ENCODE measurements at regions not wholly inside any gene's neighbourhood (a gene's known extent, or its start where the extent isn't known, plus 50 kb on each side); places are given as distances from the start of the nearest gene placed in this dataset.

GRCh38 chr5:21424907-21425306, 1428.2 kb downstream of the CDH12 start:
- Histone ChIP-seq H3K4me1 (ENCODE audit: control insufficient read depth, insufficient read depth, low read length) (no peaks in the 10 kb centered on the region), H4K20me1 (ENCODE audit: control insufficient read depth, insufficient read depth) (no peaks in the 10 kb centered on the region), H2AFZ (ENCODE audit: control insufficient read depth, low read depth, low read length) (no peak overlapping the region), H3K4me2 (ENCODE audit: control insufficient read depth, insufficient read depth) (no peak overlapping the region), H3K36me3 (ENCODE audit: control insufficient read depth in 2 of 2, insufficient read depth in 2 of 2, low read length in 1 of 2) (no peaks in the 10 kb centered on the region), H3K79me2 (ENCODE audit: control insufficient read depth, insufficient read depth, low read length) (no peaks in the 10 kb centered on the region), H3K27ac (ENCODE audit: control insufficient read depth, insufficient read depth) (no peak overlapping the region), H3K9ac (ENCODE audit: control insufficient read depth, insufficient read depth, low read length) (no peak overlapping the region), H3K9me3 (replicated peaks; ENCODE audit: control insufficient read depth, insufficient read depth, low read length) (no peaks in the 10 kb centered on the region), H3K27me3 (replicated peaks in 1 of 2; ENCODE audit: control insufficient read depth in 2 of 2, insufficient read depth in 2 of 2, low read length in 1 of 2) (no peaks in the 10 kb centered on the region), H3K4me3 (no peak overlapping the region)
- ATAC-seq (no peak), DNase-seq (ENCODE audit: low read depth, low spot score) (no peak), FAIRE-seq (no peak)
- in situ Hi-C loops (cut with MboI), result no loop called here
- SMC1A ChIA-PET (ENCODE audit: uncharacterized antibody, unreplicated experiment), result interaction anchor here (0.8 to 1.4 kb wide), 3 partner anchors 9 to 368 kb away, joined by 3 read pairs; no protein-coding TSS in a partner anchor
- POLR2A ChIA-PET, result no interaction called here
- intact Hi-C loops (cut with micrococcal nuclease; ENCODE audit: unreplicated experiment), result no loop called here
- RAD21 ChIA-PET (ENCODE audit: unreplicated experiment), result no interaction called here
- TF ChIP-seq MYB (IDR thresholded peaks at IDR 0.05; ENCODE audit: borderline replicate concordance, low read depth, low read length) (no peak), HDGF (IDR thresholded peaks at IDR 0.05) (no peak), PML (IDR thresholded peaks at IDR 0.05; ENCODE audit: low read length) (no peak)
- BruUV-seq (replicated peaks), result no TSS peak
- CTCF ChIA-PET, result no interaction called here
- WGBS (ENCODE audit: insufficient coverage, insufficient replicate concordance, low lambda C conversion rate, missing lambda C conversion rate), result 35% methylated on average over 1 of the region's 1 CpG

- Histone ChIP-seq H3K4me2 (ENCODE audit: control insufficient read depth, insufficient read depth) (no peak overlapping the region), H3K27me3 (replicated peaks in 1 of 2; ENCODE audit: control insufficient read depth in 2 of 2, insufficient read depth in 2 of 2, low read length in 1 of 2) (no peaks in the 10 kb centered on the region), H3K79me2 (ENCODE audit: control insufficient read depth, insufficient read depth, low read length) (no peaks in the 10 kb centered on the region), H3K4me3 (no peak overlapping the region), H3K4me1 (ENCODE audit: control insufficient read depth, insufficient read depth, low read length) (no peaks in the 10 kb centered on the region), H3K9ac (ENCODE audit: control insufficient read depth, insufficient read depth, low read length) (no peak overlapping the region), H4K20me1 (ENCODE audit: control insufficient read depth, insufficient read depth) (no peaks in the 10 kb centered on the region), H3K9me3 (replicated peaks; ENCODE audit: control insufficient read depth, insufficient read depth, low read length) (no peaks in the 10 kb centered on the region), H3K27ac (ENCODE audit: control insufficient read depth, insufficient read depth) (no peak overlapping the region), H2AFZ (ENCODE audit: control insufficient read depth, low read depth, low read length) (no peak overlapping the region), H3K36me3 (ENCODE audit: control insufficient read depth in 2 of 2, insufficient read depth in 2 of 2, low read length in 1 of 2) (no peaks in the 10 kb centered on the region)
- POLR2A ChIA-PET, result no interaction called here
- BruUV-seq (replicated peaks), result no TSS peak
- DNase-seq (ENCODE audit: low read depth, low spot score), result no peak
- intact Hi-C loops (cut with micrococcal nuclease; ENCODE audit: unreplicated experiment), result no loop called here
- SMC1A ChIA-PET (ENCODE audit: uncharacterized antibody, unreplicated experiment), result interaction anchor here (0.7 kb wide), 1 partner anchor 1519 kb away, joined by 3 read pairs; no protein-coding TSS in a partner anchor
- TF ChIP-seq BCLAF1 (IDR thresholded peaks at IDR 0.05), result no peak
- no peak for TF ChIP-seq ATF3 (IDR thresholded peaks at IDR 0.05; ENCODE audit: borderline replicate concordance, extremely low read depth, low read depth, low read length)
- TF ChIP-seq MAX (IDR thresholded peaks at IDR 0.05; ENCODE audit: low read depth, low read length), result no peak
- no peak for TF ChIP-seq EZH2 (IDR thresholded peaks at IDR 0.05; ENCODE audit: borderline replicate concordance, control insufficient read depth, low read depth, low read length)
- no peak for TF ChIP-seq NFYA (IDR thresholded peaks at IDR 0.05; ENCODE audit: borderline replicate concordance, low read depth, low read length)
- TF ChIP-seq POLR2AphosphoS5 (IDR thresholded peaks at IDR 0.05; ENCODE audit: low read length), result no peak
- TF ChIP-seq YBX1 (IDR thresholded peaks at IDR 0.05), result no peak
- TF ChIP-seq NR2C1 (IDR thresholded peaks at IDR 0.05), result no peak
- no peak for TF ChIP-seq IKZF2 (IDR thresholded peaks at IDR 0.05)
- no peak for TF ChIP-seq TBL1XR1 (IDR thresholded peaks at IDR 0.05; ENCODE audit: low read depth, low read length)
- no peak for TF ChIP-seq SMAD1 (IDR thresholded peaks at IDR 0.05; ENCODE audit: low read depth, partially characterized antibody)
- TF ChIP-seq FOXM1 (IDR thresholded peaks at IDR 0.05; ENCODE audit: low read depth, low read length), result no peak
- no peak for TF ChIP-seq TAF1 (IDR thresholded peaks at IDR 0.05; ENCODE audit: borderline replicate concordance, low read depth, low read length)
- TF ChIP-seq ESRRA (IDR thresholded peaks at IDR 0.05; ENCODE audit: low read length), result no peak
- RAD21 ChIA-PET (ENCODE audit: unreplicated experiment), result no interaction called here
- in situ Hi-C loops (cut with MboI), result no loop called here
- no peak for FAIRE-seq
- no peak for ATAC-seq
- CTCF ChIA-PET, result no interaction called here
These were observed 1431.4 kb upstream of the CDH18 start for GRCh38 chr5:21419383-21419782.

Measured in GM12878 (cell line).